GM19463 (cell line): ENCODE measurements at regions not wholly inside any gene's neighbourhood (a gene's known extent, or its start where the extent isn't known, plus 50 kb on each side); places are given as distances from the start of the nearest gene placed in this dataset.
A peak's percentile ranks its signal among the peaks of the same experiment; 100 is the strongest.
"Not testable (repeated sequence)": the region's sequence is repeated elsewhere in the genome, so short reads cannot be mapped to it uniquely, and the experiment has no call there.

Source experiments
- ATAC-seq: cut with Tn5 transposase; IDR thresholded peaks from one replicate; pipeline ENCODE4 v1.9.1; 2021; ENCODE audit warnings: mild to moderate bottlenecking, moderate library complexity; ENCODE audit not compliant: unreplicated experiment

GRCh38 chr1:192904438-192904895, 95.6 kb downstream of the RGS2 start:
- ATAC-seq, result no peak

- ATAC-seq, result no peak
Measured at GRCh38 chr1:192905049-192905448, 96.2 kb downstream of the RGS2 start.

- ATAC-seq, result no peak
Measured at GRCh38 chr1:192906334-192906733, 97.5 kb downstream of the RGS2 start.

- peak; percentile 46 for ATAC-seq
Measured at GRCh38 chr1:192907545-192908243, 98.9 kb downstream of the RGS2 start.

GRCh38 chr1:192911896-192912656, 103.2 kb downstream of the RGS2 start:
- not testable (repeated sequence) for ATAC-seq

GRCh38 chr1:192913683-192914082, 104.8 kb downstream of the RGS2 start:
- ATAC-seq, result no peak

GRCh38 chr1:192914092-192914491, 105.3 kb downstream of the RGS2 start:
- ATAC-seq, result no peak

- ATAC-seq, result no peak
Measured at GRCh38 chr1:192914696-192915095, 105.9 kb downstream of the RGS2 start.

- no peak for ATAC-seq
Measured at GRCh38 chr1:192916021-192916420, 107.2 kb downstream of the RGS2 start.

- no peak for ATAC-seq
Measured at GRCh38 chr1:192918259-192918658, 109.4 kb downstream of the RGS2 start.

- ATAC-seq, result no peak
Measured at GRCh38 chr1:192920412-192920811, 111.6 kb downstream of the RGS2 start.

GRCh38 chr1:192925609-192926008, 116.8 kb downstream of the RGS2 start:
- ATAC-seq, result no peak

- no peak for ATAC-seq
Measured at GRCh38 chr1:192926736-192927135, 117.9 kb downstream of the RGS2 start.

GRCh38 chr1:192927496-192927895, 118.7 kb downstream of the RGS2 start:
- ATAC-seq, result no peak

- ATAC-seq, result no peak
Measured at GRCh38 chr1:192929597-192929996, 120.8 kb downstream of the RGS2 start.

GRCh38 chr1:192933744-192934143, 124.9 kb downstream of the RGS2 start:
- no peak for ATAC-seq

GRCh38 chr1:192936313-192937018, 122.7 kb downstream of the UCHL5 start:
- peak; percentile 53 for ATAC-seq

GRCh38 chr1:192937128-192937527, 122.0 kb downstream of the UCHL5 start:
- ATAC-seq, result no peak

- ATAC-seq, result no peak
Measured at GRCh38 chr1:192939440-192939839, 119.7 kb downstream of the UCHL5 start.

GRCh38 chr1:192940658-192941057, 118.5 kb downstream of the UCHL5 start:
- ATAC-seq, result no peak

GRCh38 chr1:192941722-192942411, 117.3 kb downstream of the UCHL5 start:
- peak; percentile 43 for ATAC-seq
